Peyer's patch (tissue), 4 donors: ENCODE measurements at regions not wholly inside any gene's neighbourhood (a gene's known extent, or its start where the extent isn't known, plus 50 kb on each side); places are given as distances from the start of the nearest gene placed in this dataset.
"Not testable (repeated sequence)": the region's sequence is repeated elsewhere in the genome, so short reads cannot be mapped to it uniquely, and the experiment has no call there.

Source experiments
- POLR2A ChIP-seq, 2 donors: fragments of 450-650 bp; IDR thresholded peaks; one replicate each; pipeline ENCODE4 v1.5.1; 2017; ENCODE audit warnings: antibody characterized with exemption in 2 of 2, mild to moderate bottlenecking in 2 of 2, moderate library complexity in 2 of 2
- TF ChIP-seq, protein P1 (sequence below), 6 experiments: fragments of 450-650 bp in 4 of 6; fragments of 200-600 bp in 2 of 6; sonication (generic) in 1 of 6; IDR thresholded peaks; one replicate each; pipeline ENCODE4 v1.5.1; 2017 to 2019; ENCODE audit warnings: antibody characterized with exemption in 6 of 6, mild to moderate bottlenecking in 3 of 6, moderate library complexity in 1 of 6

DNA sequence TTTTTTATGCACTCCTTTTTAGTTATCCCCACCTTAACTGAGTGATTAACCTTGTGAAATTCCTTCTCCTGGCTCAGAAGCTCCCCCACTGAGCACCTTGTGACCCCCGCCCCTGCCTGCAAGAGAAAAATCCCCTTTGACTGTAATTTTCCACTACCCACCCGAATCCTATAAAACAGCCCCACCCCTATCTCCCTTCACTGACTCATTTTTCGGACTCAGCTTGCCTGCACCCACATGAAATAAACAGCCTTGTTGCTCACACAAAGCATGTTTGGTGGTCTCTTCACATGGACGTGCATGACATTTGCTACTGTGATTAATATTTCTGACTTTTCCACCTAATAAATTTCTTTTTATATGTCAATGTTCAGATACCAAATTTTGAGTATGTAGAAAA is 1322.8 kb downstream of the XPNPEP1 start:
- TF ChIP-seq, protein P1, sequence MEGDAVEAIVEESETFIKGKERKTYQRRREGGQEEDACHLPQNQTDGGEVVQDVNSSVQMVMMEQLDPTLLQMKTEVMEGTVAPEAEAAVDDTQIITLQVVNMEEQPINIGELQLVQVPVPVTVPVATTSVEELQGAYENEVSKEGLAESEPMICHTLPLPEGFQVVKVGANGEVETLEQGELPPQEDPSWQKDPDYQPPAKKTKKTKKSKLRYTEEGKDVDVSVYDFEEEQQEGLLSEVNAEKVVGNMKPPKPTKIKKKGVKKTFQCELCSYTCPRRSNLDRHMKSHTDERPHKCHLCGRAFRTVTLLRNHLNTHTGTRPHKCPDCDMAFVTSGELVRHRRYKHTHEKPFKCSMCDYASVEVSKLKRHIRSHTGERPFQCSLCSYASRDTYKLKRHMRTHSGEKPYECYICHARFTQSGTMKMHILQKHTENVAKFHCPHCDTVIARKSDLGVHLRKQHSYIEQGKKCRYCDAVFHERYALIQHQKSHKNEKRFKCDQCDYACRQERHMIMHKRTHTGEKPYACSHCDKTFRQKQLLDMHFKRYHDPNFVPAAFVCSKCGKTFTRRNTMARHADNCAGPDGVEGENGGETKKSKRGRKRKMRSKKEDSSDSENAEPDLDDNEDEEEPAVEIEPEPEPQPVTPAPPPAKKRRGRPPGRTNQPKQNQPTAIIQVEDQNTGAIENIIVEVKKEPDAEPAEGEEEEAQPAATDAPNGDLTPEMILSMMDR (IDR thresholded peaks at IDR 0.05), result not testable (repeated sequence)
- not testable (repeated sequence) for TF ChIP-seq POLR2A (IDR thresholded peaks at IDR 0.05)
